Stimulated activated CD4-positive, alpha-beta T cell treated with anti-CD3 and anti-CD28 coated beads, Interleukin-4, amount 100 ng/mL, for 48 hours (primary cell): ENCODE measurements at regions not wholly inside any gene's neighbourhood (a gene's known extent, or its start where the extent isn't known, plus 50 kb on each side); places are given as distances from the start of the nearest gene placed in this dataset.
"Not testable (repeated sequence)": the region's sequence is repeated elsewhere in the genome, so short reads cannot be mapped to it uniquely, and the experiment has no call there.

ENCODE experiments used
- DNase-seq, 2 donors: peaks; one replicate each; pipeline ENCODE4 v3.0.0-alpha.2; 2020; ENCODE audit warnings: low read depth in 2 of 2

DNA sequence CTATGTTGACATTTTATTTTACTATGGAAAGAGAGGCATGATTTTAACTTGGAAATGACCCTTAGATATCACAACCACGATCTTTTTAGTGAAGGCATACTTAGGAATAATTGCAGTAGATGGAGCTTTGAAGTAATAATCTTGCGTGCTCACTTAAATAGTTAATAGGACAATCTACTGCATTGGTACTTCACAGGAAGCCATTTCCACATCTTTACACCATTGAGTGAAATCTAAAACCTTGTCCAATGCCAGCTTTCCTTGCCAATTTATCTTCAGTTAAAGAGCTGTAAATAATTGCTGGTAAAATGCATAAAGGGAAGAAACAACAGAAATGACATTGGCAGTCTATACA lies 586.3 kb downstream of the ADGRL2 start:
- no peak for DNase-seq

DNA sequence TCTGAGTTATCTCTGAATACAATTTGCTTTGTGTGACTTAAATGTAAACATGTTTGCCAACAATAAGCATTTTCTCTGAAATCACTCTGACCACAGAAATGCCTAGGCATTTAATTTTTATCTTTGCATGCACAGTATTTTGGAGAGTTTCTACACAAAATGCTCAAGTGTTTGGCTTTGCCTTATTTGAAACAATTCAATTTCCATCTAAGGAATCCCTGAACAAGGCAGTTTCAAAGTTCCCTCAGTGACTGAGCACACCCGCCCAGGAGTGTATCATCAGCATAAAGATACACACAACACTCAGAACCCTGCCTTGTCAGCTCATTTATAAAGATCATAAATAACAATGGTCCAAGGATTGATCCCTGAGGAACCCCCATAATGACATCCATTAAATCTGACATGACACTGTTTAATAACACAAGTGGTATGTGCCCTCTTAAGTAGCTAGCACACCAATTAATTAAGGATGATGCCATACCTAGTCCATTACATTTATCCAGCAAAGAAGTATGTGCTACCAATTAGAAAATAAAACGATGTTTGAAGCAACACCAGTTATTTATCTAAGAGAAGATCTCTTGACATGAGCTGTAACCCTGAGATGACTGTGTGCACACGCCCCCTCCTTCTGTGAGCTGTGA lies 585.8 kb downstream of the ADGRL2 start:
- DNase-seq, result no peak

DNA sequence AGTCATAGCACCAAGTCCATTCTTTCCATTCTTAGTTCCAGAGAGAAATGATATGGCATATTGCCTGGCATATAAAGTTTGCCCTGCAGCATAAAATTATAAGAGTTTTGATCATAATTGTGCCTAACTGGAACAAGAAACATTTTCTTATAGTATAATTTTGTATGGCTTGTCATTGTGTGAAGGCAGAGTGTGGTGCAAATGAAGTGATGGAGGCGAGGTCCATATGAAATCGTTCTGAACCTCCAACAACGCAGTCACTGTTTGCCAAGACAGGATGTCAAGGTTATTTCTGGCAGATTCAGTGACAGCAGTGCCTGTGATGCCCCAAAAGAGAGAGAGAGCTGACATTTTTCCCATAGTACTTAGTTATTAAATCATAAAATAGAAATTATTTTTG lies 584.0 kb downstream of the ADGRL2 start:
- DNase-seq, result no peak

DNA sequence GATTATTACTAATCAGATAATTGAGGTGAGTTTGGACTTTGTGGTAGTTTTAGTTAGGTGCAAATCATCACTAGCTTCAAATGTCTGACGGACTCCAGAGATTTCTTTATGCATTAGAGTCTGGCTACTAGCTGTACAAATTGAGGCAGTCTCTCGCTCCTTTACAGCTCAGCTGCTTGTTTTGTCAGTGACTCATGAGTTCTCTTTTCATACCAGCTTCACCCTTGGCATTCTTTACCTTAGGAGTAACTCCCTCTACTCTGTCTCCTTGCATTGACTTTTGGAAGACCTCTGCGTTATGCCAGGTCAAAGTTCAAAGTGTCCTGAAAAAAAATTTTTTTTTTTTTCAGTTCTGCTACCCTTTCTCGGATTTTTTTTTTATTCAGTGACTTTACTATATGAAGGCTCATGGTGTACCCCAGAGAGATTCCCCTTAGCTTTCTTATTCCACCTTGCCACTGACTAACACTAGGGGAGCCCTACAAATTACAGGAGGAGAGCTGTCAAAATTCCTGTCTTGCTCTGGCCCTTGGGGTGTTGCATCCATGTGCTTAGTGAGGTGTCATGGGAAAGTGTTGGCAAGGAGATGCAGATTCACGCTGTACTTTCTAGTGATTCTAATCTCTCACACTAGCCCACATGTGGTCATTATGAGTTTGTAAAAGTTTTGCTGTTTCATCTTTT lies 576.6 kb downstream of the ADGRL2 start:
- no peak for DNase-seq

DNA sequence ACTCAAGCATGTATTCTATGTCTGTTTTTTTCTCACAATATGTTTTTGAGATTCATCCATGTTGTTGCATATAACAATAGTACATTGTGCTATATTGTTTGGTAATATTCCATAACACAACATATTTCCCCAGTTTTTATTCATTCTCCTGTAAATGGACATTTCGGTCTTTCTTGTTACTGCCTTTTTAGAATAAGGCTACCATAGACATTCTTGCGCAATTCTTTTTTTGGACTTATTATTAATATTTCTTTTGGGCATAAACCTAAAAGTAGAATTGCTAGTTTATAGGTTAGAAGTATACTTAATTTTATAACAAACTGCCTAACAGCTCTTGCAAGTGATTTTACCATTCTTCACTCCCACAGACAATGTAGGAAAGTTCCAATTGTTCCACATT lies 573.0 kb downstream of the ADGRL2 start:
- no peak for DNase-seq

DNA sequence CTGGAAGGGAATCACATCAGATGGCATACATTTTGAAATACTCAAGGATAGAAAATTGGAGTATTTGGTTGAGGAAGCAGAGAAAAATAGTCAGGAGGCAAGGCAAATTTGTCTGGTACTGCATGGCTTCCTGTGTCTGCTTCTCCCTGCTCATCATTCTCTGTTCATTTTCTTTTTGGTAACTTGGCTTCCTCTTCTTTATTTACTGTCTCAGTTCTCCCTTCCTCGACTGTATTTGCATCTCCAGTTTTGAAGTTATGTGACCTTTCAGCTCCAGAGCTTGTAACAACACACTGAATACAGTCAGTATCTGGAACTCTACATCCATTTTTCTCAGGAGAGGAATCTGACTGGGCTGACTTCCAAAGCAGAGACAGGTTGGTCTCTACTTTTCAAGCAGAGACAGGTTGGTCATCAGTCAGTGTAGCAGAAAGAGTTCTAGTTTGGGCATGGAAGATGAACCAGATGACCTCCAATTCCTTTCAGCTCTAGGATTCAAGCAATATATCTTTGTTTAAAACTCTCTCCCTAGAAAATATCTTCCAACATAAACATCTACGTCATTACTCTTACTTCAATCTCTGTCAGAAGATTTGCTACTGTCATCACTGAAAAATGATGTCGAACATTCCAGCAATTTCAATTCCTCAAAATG lies 571.2 kb downstream of the ADGRL2 start:
- DNase-seq, result no peak

DNA sequence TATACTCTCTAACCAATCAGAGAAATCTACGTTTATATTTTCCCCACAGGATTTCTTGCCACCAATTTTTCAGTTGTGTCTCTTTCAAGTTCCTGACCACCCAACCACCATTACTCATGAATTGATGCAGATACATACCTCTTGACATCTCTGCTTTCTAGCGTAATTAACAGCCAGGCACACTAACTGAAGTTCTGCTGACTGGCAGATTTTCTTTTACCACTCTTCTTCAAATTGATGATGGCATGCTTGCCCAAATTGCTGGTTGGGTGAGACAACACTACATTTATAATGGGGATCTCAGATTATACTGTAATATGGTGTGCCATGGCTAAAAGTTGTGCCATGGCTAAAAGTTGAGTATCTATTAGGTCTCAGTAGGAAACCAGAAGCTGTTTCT lies 566.7 kb downstream of the ADGRL2 start:
- DNase-seq, result no peak

DNA sequence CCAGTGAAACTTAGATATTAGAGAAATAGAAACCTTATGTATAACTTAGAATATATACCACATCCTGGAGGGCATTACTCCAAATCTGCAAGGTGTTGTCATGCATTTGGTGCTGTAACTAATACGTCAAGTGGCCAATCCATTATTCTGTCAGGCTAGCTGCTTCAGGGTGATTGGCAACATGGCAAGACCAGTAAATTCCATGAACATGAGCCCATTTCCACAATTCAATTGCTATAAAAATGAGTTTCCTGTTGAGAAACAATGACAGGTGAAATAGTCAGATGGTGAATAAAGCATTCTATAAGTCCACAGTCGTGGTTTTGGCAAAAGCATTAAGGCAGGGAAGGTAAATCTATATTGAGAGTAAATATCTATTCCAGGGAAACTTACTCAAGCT lies 566.0 kb downstream of the ADGRL2 start:
- DNase-seq, result no peak

DNA sequence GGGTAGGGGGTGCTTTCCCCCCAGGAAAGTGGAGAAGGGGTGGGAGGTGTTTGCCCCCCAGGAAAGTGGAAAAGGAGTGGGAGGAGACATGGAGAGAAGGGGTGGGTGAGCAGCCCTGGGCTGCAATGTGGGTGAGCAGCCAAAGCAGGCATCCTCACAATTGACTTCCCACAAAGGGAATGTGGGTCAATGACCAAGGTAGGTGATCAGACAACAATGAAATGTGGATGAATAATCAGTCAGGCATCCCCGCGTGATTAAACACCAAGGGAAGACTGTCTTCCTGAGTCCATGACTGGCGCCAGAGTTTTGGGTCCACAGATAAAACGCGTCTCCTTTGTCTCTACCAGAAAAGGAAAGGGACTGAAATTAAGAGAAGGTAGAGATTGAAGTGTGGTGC lies 558.8 kb downstream of the ADGRL2 start:
- DNase-seq, result not testable (repeated sequence)

DNA sequence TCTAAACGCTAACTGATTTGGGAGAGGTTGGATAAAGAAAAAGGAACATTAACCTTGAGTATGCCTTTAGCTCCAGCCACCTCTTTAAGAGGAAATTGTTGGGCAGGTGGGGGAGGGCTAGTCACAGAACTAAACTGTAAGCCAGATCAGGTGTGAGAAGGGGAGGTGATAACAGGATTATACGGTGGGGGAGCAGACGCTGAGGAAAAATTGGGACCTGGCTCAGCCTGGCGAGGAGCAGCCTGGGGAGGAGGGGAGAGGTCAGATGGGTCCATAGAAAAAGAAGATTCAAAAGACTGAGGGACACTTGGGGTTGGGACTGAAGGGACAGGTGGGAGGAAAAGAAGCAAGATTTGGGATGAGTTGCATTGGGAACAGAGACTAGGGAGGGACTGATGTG lies 558.0 kb downstream of the ADGRL2 start:
- not testable (repeated sequence) for DNase-seq

DNA sequence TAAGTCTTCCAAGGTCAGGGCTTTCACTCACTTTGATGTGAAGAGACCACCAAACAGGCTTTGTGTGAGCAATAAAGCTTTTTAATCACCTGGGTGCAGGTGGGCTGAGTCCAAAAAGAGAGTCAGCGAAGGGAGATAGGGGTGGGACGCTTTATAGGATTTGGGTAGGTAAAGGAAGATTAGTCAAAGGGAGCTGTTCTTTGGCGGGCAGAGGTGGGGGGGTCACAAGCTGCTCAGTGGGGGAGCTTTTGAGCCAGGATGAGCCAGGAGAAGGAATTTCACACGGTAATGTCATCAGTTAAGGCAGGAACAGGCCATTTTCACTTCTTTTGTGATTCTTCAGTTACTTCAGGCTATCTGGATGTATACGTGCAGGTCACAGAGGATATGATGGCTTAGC lies 553.8 kb downstream of the ADGRL2 start:
- not testable (repeated sequence) for DNase-seq

DNA sequence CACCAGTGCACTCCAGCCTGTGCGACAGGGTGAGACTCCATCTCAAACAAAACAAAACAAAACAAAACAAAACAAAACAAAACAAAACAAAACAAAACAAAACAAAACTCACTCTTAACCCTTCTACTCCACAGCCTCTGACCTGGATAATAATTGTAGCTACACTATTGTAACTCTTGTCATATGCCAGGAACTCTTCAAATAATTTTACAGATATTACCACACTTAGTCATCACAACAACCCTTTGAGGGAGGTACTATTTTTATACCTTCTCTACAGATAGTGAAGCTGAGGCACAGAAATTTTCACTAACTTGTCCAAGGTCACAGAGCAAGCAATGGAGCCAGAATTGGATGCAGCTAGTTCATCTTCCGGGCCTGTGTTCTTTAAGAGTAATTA lies 547.8 kb downstream of the ADGRL2 start:
- DNase-seq, result no peak

DNA sequence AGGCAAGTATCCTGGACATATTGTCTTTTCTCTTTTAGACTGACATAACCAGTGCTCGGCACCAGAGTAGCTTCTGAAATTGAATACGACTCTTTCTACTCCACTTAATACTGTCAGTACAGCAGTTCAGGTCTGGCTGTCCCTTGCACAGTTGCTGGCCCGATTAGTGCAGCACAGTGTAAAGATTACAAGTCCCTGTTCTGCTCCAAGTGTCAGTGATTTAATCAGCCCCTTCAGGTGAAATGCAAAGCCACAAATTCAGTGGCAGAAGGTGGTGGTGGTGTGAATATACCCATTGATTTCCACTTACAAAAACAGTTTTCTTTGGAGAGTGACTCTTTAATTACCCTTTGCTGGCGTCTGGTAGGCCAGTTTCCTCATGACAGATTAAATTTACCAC lies 545.4 kb downstream of the ADGRL2 start:
- DNase-seq, result no peak

DNA sequence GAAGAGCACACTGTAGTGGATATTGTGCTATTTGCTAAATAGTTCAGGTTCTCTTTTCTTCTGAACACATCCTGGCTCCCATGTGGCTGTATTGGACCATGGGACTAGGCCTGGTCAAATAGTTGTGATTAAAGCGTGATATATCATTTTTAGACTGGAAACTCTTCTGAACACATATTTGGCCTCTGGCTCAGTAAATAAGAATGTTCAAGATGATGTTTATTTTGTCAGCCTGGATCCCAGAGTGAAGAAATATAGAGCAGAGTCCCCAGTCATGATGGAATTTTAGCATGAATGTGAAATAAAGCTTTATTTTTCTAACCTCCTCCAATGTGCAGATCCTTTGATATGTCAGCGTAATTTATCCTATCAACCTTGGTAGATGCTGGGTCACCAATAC lies 542.6 kb downstream of the ADGRL2 start:
- no peak for DNase-seq

DNA sequence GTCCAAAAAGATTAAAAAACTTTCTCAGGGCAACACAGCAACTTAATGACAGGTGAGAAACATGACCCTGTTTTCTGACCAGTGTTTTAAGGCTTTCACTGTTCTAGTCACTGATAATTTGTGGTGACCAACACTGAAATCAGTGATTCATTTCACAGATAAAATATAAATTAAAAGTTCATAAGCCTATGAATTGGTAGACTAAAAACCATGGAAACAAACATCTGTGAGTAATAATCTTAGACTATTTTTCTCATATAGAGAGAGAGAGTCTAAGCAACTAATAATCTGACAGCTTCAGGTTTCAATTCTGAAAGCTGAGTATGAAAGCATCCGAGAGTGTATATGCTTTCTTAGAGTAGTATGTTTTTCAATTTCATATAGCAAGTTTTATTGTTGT lies 536.9 kb downstream of the ADGRL2 start:
- DNase-seq, result no peak

DNA sequence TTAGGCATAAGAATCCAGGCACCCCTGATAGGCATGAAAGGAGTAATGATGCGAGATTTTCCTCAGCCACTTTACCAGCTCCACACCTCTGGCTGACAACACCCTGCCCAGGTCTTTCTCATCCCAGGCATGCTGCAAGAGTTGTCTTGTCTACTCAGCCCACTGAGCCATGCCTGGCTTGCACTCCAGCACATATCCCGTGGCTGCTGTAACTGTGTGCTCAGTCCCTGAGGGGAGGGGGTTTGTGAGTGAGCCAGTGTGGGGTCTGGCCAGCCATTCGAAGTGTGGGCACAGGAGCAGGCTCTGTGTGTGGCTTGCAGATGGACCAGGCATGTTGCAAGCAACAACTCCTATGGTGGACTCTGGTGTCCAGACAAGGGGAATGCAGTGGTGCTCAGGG lies 529.6 kb downstream of the ADGRL2 start:
- DNase-seq, result no peak

DNA sequence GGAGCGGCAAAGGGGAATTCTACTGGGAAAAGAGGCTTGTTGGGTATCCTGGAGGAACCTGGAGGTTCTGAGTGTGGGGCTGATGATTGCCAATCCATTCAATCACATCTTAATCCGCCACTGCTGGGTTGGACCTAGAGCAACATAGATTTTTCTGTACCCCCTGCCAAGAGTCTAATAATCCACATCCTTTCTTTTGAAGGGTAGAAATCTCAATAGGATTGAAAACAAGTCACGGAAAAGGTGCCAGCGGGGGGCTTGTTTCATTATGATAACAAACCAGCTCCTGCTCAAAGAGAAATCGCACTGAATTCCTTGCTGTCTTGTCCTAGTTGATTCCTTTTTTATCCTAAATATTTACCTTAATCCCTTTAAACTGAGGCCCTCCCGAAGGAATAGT lies 528.5 kb downstream of the ADGRL2 start:
- DNase-seq, result no peak

DNA sequence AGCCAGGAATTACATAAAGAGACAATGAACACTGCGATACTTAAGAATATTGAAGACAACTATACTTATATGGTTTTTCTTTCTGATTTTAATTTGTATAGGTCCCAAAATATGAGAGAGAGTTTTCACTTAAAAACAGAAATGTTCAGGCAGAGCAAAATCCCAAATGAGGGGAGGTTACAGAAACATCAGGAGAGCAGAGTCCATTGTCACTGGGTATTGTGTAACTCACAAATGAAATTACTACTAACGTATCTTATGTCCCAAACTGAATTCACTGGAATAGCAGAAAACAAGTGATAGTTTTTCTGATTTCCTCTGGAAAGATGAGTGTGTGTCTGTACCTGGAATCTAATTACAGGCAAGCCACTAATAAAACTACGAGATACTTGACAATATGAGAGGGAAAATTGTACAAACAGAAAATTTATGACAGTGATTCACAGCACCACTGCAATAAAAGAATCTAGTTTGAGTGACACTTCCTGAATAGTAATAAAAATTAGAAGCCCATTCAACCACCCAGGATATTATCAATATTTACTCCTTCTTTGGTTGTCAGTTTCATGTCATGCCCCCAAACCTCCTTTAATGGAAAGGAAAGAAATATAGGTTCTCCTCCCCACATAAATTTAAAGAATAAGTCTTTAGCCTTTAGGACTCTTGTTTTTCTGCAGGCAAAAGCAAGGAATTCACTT lies 522.6 kb downstream of the ADGRL2 start:
- DNase-seq, result no peak

DNA sequence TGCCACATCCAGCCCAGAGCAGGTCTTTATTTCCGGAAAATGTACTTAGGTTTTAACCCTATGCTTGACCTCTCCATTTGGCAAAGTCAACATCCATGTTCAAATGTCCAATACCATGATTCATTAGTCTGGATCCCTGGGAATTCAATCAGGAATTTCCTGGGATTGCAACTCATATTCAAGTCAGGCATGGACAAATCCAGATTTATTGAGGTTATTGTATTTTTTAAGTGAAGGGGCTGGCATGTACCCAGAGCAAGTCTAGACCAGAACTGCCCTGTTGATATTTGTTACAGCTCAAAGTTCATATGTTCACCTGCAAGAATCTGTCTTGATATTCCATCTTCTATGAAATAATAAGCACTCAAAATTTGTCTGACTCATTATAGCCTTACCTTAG lies 521.1 kb downstream of the ADGRL2 start:
- DNase-seq, result no peak

DNA sequence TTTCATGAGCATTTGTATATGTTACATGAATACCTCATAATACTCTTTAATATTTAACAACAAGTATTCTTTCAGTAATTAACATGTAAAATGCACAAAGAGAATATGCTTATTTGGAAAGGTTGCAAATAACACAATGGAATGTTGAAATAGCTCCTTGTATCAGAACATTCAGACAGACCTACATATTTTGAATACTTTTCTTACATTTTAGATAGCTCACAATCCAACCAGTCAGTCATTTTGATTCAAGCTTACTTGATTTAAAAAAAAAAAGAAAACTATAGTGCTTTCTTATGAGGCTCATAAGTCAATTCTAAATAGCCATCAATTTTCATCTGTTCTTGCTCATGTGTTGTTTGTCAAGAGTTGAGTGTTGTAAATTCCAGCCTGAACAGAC lies 518.8 kb downstream of the ADGRL2 start:
- DNase-seq, result no peak

DNA sequence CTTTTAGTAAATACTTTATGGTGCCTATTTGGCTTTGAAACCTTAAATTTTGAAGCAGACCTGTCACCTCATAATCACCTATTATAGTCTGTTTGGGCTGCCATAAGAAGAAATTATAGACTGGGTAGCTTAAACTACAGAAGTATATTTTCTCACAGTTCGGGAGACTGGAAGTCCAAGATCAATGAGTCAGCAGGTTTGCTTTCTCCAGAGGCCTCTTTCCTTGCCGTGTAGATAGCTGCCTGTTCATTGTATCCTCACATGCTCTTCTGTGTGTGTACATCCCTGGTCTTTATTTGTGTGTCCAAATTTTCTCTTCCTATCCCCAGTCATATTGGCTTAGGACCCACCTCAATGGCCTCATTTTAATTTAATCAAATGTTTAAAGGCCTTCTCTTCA lies 518.2 kb downstream of the ADGRL2 start:
- no peak for DNase-seq

DNA sequence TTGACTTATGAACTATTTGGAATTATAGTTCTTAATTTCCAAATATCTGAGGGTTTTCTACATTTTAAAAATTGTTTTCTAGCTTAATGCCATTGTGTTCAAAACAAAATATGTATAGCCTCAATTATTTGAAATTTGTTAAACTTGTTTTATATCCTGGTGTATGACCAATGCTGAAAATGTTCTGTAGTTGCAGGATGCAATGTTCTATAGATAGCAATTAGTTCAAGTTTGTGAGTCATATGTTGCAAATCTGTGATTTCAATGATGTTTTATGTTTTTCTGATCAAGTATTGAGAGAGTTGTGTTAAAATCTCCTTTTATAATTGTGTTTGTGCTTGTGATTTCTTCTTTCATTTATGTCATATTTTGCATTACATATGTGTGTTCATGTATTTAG lies 517.5 kb downstream of the ADGRL2 start:
- no peak for DNase-seq

DNA sequence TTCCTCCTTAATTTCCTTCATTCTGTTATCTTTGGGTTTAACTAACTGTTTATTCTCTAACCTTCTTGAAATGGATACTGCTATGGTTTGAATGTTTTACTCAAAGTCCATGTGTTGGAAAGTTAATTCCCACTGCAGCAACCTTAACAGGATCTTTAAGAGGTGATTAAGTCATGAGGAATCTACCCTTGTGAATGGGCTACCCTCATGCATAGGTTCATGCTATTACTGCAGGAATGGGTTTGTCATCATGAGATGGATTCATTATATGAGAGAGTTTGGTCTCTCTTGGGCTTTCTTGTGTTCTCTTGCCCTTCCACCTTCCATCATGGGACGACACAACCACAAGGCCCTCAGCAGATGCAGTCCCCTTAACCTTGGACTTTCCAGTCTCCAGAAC lies 516.9 kb downstream of the ADGRL2 start:
- DNase-seq, result no peak
